Stimulated activated naive CD4-positive, alpha-beta T cell (primary cell): ENCODE measurements at regions not wholly inside any gene's neighbourhood (a gene's known extent, or its start where the extent isn't known, plus 50 kb on each side); places are given as distances from the start of the nearest gene placed in this dataset.
"Not testable (repeated sequence)": the region's sequence is repeated elsewhere in the genome, so short reads cannot be mapped to it uniquely, and the experiment has no call there.

Experiments used
- DNase-seq, 6 experiments: peaks; one replicate each; lab custom pipeline; 2025; lab: John Stamatoyannopoulos, UW

DNA sequence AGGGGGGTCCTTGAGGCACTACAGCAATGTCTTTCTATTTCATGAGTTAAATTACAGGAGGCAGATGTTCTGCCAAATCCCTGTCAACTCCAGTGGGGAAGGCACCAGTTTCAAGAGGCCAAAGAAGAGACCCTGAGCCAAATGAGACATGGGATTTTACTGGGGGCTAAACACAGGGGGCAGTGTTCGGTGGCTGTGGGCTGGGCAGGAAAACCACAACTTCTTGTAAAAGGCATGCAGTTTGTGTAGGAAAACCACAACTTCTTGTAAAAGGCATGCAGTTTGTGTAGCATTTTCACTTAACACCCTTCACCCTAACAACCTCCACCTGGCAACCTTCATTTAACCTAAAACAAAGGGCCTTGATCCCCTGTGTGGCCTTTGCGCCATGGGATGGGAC, 61.0 kb downstream of the POLR2M start:
- no peak for DNase-seq

GRCh38 chr15:57769266-57769665, 62.8 kb downstream of the POLR2M start:
- no peak for DNase-seq

- no peak for DNase-seq
Observed at GRCh38 chr15:57770495-57770894, 64.0 kb downstream of the POLR2M start.

- no peak for DNase-seq
Observed at GRCh38 chr15:57772223-57772957, 65.9 kb downstream of the POLR2M start.

GRCh38 chr15:57773051-57773450, 66.5 kb downstream of the POLR2M start:
- no peak for DNase-seq

- DNase-seq = peak in 2 of 6 experiments; percentile 4 to 16
Observed at GRCh38 chr15:57777003-57777402, 70.5 kb downstream of the POLR2M start.

GRCh38 chr15:57780471-57780870, 74.0 kb downstream of the POLR2M start:
- no peak for DNase-seq

- DNase-seq = no peak
Observed at GRCh38 chr15:57782731-57783130, 76.2 kb downstream of the POLR2M start.

DNA sequence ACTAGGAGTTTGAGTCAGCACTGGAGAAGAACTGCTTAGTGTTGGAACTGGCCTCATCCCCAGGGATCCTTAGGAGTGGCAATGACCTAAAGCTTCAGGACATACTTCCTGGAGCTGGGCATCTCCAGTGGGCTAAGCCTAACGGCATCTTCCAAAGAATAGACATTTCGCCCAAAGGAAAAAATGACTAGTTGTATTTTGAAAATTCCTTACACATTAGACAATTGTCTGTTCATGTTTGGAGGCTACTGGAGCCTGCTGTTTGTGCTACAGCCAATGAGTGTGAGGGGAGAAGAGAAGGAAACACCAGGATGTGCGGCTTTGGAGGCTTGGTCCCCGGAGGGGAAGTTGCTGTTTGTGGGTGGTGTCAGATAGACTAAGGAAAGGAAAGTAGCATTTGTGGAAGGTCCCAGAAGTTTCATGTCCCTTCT, 77.6 kb downstream of the POLR2M start:
- no peak for DNase-seq

- DNase-seq = no peak
Observed at GRCh38 chr15:57785039-57785438, 78.5 kb downstream of the POLR2M start.

DNA sequence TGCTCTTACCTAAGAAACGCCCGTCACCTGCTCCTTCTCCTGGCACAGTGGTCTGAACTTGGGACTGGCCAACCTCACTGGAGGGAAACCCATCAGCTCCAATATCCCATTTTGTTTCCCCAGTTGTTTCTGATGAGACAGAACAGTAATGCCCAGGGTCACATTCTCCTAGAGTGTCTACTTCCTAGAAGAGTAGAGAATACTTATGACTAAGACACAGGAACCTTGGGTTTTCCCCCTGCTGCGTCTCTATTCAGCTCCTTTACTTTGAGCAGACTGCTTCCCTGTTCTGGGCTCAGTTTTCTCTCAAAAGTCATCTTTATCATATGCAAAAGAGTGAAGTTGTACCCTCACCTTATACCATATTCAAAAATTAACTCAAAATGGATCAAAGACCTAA, 79.4 kb downstream of the POLR2M start:
- no peak for DNase-seq

- no peak for DNase-seq
Observed at GRCh38 chr15:57789225-57789624, 82.7 kb downstream of the POLR2M start.

DNA sequence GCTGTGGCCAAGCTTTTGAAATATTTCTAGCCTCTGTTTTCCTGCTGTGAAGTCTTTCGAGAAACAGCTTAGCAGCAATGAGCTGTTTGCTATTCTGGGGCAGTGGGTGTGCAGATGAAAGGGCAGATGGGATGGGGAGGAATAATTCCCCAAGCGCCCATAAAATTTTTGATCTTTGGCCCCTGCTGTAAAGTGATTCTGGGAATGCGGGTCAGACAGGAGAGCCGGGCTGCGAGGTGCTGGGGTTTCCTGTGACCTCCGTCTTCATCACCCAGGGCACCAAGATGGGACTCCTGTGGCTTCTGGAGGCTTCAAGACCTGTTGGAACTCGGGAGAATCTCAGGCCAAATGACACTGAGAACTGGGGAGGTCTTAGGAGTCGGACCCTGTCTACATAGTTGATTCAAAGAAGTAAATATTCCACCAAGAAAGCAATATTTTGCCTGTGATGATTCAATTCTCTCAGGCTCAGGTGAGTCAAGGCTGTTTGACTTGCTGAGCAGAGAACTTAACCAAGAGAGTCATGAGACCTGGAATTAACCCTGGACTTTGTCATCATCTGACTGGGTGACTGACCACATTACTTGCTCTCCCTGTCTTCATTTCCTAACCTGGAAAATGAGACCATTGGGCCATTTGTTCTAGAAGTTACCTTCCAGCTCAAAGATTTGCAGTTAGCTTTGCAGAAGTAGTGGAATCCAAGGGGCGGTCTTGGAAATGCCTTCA, 86.4 kb downstream of the POLR2M start:
- DNase-seq = no peak

DNA sequence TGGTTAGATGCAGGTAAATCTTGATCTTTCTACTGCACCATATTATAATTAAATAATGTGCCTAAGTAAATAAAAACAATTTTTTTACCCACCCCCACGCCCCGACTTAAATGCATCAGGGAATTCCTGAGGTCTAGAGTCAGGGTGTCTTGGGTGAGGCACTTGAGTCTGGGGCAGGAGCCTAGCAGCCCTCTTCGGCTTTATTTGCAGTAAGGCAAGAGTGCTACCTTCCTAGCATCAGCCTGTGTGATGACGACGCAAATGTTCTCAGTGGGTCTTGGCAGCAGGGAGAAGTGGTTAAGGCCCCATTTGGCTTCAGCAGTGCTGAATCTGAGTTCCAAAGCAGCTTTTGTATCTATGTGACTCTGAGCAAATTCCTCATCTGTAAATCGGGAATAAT, 88.7 kb downstream of the POLR2M start:
- DNase-seq = no peak

- no peak for DNase-seq
Observed at GRCh38 chr15:57796146-57796545, 89.6 kb downstream of the POLR2M start.

DNA sequence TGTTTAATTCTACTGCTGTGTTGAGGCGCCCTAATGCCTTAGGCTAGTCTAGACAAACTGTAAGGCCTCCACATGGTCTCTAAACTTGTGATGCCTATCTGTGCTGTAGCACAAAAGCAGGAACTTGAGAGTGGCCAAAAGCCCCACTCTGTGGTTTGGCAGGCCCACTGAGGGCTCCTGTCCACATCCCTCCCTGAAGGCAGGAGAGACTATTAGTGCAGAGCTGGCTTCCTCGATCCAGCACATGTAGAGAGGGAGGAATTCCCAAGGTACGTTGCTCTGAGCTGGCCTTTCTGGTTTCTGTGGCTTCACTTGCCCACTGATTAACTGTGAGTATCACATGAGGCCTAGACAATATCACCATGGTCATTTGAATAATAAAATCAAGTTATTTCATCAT, 90.6 kb downstream of the POLR2M start:
- no peak for DNase-seq

DNA sequence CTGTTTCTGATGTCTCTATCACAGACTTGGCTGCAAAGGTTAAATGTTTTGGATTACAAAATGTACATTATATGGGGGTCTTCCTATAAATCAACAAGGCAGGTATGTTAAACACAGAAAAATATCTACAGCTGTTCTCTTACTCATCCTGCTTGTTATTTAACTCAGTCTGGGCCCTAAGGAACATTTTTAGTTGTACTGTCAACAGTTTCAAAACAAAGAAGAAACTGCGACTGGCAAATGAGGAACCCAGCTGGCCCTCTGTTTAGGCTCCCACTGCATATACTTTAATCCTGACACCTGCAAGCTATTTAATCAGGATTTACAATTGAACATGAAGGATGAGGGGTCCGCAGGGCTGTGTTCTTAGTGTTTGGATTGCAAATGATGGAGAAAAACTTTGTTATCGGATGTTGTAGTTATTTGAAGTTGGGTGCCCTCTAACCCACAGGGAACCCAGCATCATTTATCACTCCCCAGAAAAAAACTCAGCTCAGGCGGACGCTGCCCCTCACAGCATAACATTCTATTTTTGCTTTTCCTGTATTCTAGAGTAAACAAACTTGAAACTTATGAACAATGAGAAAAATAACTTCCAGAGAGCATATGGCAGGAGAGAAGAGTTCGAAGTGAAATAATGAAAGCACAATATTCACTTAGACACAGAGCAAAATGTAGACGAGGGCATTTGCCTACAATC, 91.2 kb downstream of the POLR2M start:
- DNase-seq = no peak

DNA sequence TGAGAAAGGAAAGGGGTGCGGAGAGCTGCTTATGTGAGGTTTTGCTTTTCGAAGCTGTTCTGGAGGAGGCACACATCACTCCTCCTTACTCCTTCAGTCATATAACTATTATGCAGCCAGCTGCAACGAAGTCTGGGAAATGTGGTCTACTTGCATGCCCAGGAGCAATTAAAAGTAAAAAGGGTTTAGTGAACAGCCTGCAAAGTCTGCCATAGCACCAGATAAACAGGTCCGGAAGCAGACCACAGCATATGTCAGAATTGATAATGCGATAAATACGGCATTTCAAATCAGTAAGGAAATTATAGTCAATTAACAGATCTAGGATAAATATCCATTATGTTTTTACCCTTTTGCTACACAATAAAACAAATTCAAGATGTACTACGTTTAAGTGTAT, 99.5 kb downstream of the POLR2M start:
- no peak for DNase-seq

- DNase-seq = not testable (repeated sequence)
Observed at GRCh38 chr15:57809285-57809684, 102.8 kb downstream of the POLR2M start.

DNA sequence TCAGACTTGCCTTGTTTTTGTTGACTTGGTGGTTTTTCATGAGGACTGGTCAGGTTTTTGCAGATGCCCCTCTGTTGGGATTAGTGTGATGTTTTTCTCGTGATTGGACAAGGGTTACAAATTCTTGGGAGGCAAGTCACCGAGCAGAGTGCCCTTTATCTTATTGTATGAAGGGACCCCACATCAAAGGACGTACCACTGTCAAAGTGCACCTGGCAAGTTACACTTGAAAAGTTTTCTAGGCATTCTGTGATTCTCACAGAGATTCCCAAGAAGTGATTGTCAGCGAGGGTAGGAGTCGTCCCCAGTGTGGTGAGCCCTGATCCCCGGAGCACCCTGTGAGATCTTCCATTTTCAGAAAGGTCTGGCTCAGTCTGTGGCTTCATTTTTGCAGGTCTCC, 110.1 kb downstream of the POLR2M start:
- no peak for DNase-seq

GRCh38 chr15:57819646-57820045, 113.1 kb downstream of the POLR2M start:
- no peak for DNase-seq

GRCh38 chr15:57820119-57820518, 113.6 kb downstream of the POLR2M start:
- DNase-seq = no peak

- no peak for DNase-seq
Observed at GRCh38 chr15:57821826-57822225, 115.3 kb downstream of the POLR2M start.
